Adipocyte (in vitro differentiated cells): ENCODE measurements at regions not wholly inside any gene's neighbourhood (a gene's known extent, or its start where the extent isn't known, plus 50 kb on each side); places are given as distances from the start of the nearest gene placed in this dataset.
A peak's percentile ranks its signal among the peaks of the same experiment; 100 is the strongest.
"Not testable (repeated sequence)": the region's sequence is repeated elsewhere in the genome, so short reads cannot be mapped to it uniquely, and the experiment has no call there.

ENCODE experiments used
- DNase-seq: peaks from one replicate; pipeline ENCODE4 v3.0.0-alpha.2; 2015; ENCODE audit warnings: low read depth
- H3K27me3 ChIP-seq: replicated peaks from 2 replicates; pipeline ENCODE4 v1.7.0; 2013; ENCODE audit warnings: mild to moderate bottlenecking, low read length, moderate library complexity; ENCODE audit not compliant: control insufficient read depth, insufficient read depth
- H3K36me3 ChIP-seq: 2 replicates; pipeline ENCODE4 v1.7.0; 2013; ENCODE audit warnings: low read length, mild to moderate bottlenecking, moderate library complexity; ENCODE audit not compliant: control insufficient read depth, insufficient read depth, severe bottlenecking
- H3K4me1 ChIP-seq: 2 replicates; pipeline ENCODE4 v1.7.0; 2013; ENCODE audit warnings: mild to moderate bottlenecking, low read length, moderate library complexity; ENCODE audit not compliant: control insufficient read depth, insufficient read depth
- H3K4me3 ChIP-seq: 2 replicates; pipeline ENCODE4 v1.7.0; 2013; ENCODE audit warnings: mild to moderate bottlenecking, low read length, moderate library complexity
- H3K9ac ChIP-seq: 2 replicates; pipeline ENCODE4 v1.7.0; 2013; ENCODE audit warnings: mild to moderate bottlenecking, low read length, moderate library complexity
- H3K9me3 ChIP-seq: 2 replicates; pipeline ENCODE4 v1.7.0; 2013; ENCODE audit warnings: mild to moderate bottlenecking, low read length, moderate library complexity; ENCODE audit not compliant: control insufficient read depth

- H3K36me3 ChIP-seq, result no peaks in the 10 kb centered on the region
- H3K4me3 ChIP-seq, result no peak overlapping the region
- H3K9me3 ChIP-seq, result peaks cover 16% of the 10 kb centered on the region
- H3K9ac ChIP-seq, result no peak overlapping the region
- peaks cover 2% of the 10 kb centered on the region for H3K27me3 ChIP-seq
- DNase-seq, result no peak
- no peaks in the 10 kb centered on the region for H3K4me1 ChIP-seq
Measured at GRCh38 chr3:193016437-193016901, 98.8 kb upstream of the MB21D2 start.

GRCh38 chr3:193021506-193022010, 103.9 kb upstream of the MB21D2 start:
- Histone ChIP-seq H3K4me1 (no peaks in the 10 kb centered on the region), H3K36me3 (no peaks in the 10 kb centered on the region), H3K4me3 (no peak overlapping the region), H3K9me3 (no peaks in the 10 kb centered on the region), H3K27me3 (peaks cover 1% of the 10 kb centered on the region), H3K9ac (no peak overlapping the region)
- DNase-seq, result no peak

GRCh38 chr3:193023218-193023617, 105.6 kb upstream of the MB21D2 start:
- no peak overlapping the region for H3K4me3 ChIP-seq
- H3K9ac ChIP-seq, result no peak overlapping the region
- no peaks in the 10 kb centered on the region for H3K9me3 ChIP-seq
- no peaks in the 10 kb centered on the region for H3K4me1 ChIP-seq
- no peak for DNase-seq
- no peaks in the 10 kb centered on the region for H3K36me3 ChIP-seq
- H3K27me3 ChIP-seq, result no peaks in the 10 kb centered on the region

GRCh38 chr3:193028258-193028657, 110.6 kb upstream of the MB21D2 start:
- Histone ChIP-seq H3K9ac (no peak overlapping the region), H3K4me1 (no peaks in the 10 kb centered on the region), H3K36me3 (no peaks in the 10 kb centered on the region), H3K9me3 (no peaks in the 10 kb centered on the region), H3K4me3 (no peak overlapping the region), H3K27me3 (no peaks in the 10 kb centered on the region)
- DNase-seq, result no peak

GRCh38 chr3:193029800-193030199, 112.1 kb upstream of the MB21D2 start:
- Histone ChIP-seq H3K4me1 (no peaks in the 10 kb centered on the region), H3K9me3 (no peaks in the 10 kb centered on the region), H3K4me3 (no peak overlapping the region), H3K27me3 (no peaks in the 10 kb centered on the region), H3K9ac (no peak overlapping the region), H3K36me3 (no peaks in the 10 kb centered on the region)
- no peak for DNase-seq

- no peak overlapping the region for H3K4me3 ChIP-seq
- DNase-seq, result no peak
- H3K9me3 ChIP-seq, result no peaks in the 10 kb centered on the region
- H3K27me3 ChIP-seq, result no peaks in the 10 kb centered on the region
- H3K9ac ChIP-seq, result no peak overlapping the region
- no peaks in the 10 kb centered on the region for H3K4me1 ChIP-seq
- H3K36me3 ChIP-seq, result no peaks in the 10 kb centered on the region
Measured at GRCh38 chr3:193030276-193030675, 112.6 kb upstream of the MB21D2 start.

GRCh38 chr3:193031911-193032310, 114.3 kb upstream of the MB21D2 start:
- DNase-seq, result no peak
- Histone ChIP-seq H3K4me3 (no peak overlapping the region), H3K9me3 (no peaks in the 10 kb centered on the region), H3K9ac (no peak overlapping the region), H3K4me1 (no peaks in the 10 kb centered on the region), H3K27me3 (no peaks in the 10 kb centered on the region), H3K36me3 (no peaks in the 10 kb centered on the region)

- Histone ChIP-seq H3K27me3 (no peaks in the 10 kb centered on the region), H3K36me3 (no peaks in the 10 kb centered on the region), H3K4me3 (no peak overlapping the region), H3K4me1 (no peaks in the 10 kb centered on the region), H3K9ac (no peak overlapping the region), H3K9me3 (no peaks in the 10 kb centered on the region)
- DNase-seq, result no peak
Measured at GRCh38 chr3:193033226-193033780, 115.6 kb upstream of the MB21D2 start.

GRCh38 chr3:193037828-193038227, 120.2 kb upstream of the MB21D2 start:
- H3K9ac ChIP-seq, H3K4me3 ChIP-seq, H3K27me3 ChIP-seq, H3K4me1 ChIP-seq, H3K9me3 ChIP-seq, H3K36me3 ChIP-seq, DNase-seq: not testable (repeated sequence)

GRCh38 chr3:193039058-193039457, 121.4 kb upstream of the MB21D2 start:
- Histone ChIP-seq H3K36me3 (no peaks in the 10 kb centered on the region), H3K27me3 (no peaks in the 10 kb centered on the region), H3K4me3 (no peak overlapping the region), H3K4me1 (no peaks in the 10 kb centered on the region), H3K9ac (no peak overlapping the region), H3K9me3 (no peaks in the 10 kb centered on the region)
- DNase-seq, result no peak

- DNase-seq, result peak; percentile 71
Measured at GRCh38 chr3:193040836-193041672, 123.4 kb upstream of the MB21D2 start.

More at GRCh38 chr3:193040836-193041672, 123.4 kb upstream of the MB21D2 start:
- no peaks in the 10 kb centered on the region for H3K36me3 ChIP-seq
- H3K4me3 ChIP-seq, result no peak overlapping the region
- H3K4me1 ChIP-seq, result no peaks in the 10 kb centered on the region
- no peak overlapping the region for H3K9ac ChIP-seq
- no peaks in the 10 kb centered on the region for H3K27me3 ChIP-seq
- H3K9me3 ChIP-seq, result no peaks in the 10 kb centered on the region
